Body of pancreas (tissue), 4 donors: ENCODE measurements at regions not wholly inside any gene's neighbourhood (a gene's known extent, or its start where the extent isn't known, plus 50 kb on each side); places are given as distances from the start of the nearest gene placed in this dataset.

ENCODE experiments used
- POLR2A ChIP-seq, 3 donors: fragments of 450-650 bp; IDR thresholded peaks; one replicate each; pipeline ENCODE4 v1.6.1; 2016; ENCODE audit warnings: antibody characterized with exemption in 3 of 3, mild to moderate bottlenecking in 2 of 3
- TF ChIP-seq, protein P1 (sequence below), 7 experiments: fragments of 450-650 bp in 4 of 7; fragments of 200-600 bp in 3 of 7; sonication (generic) in 3 of 7; IDR thresholded peaks; one replicate each; pipeline ENCODE4 v1.5.1; 2016 to 2019; ENCODE audit warnings: antibody characterized with exemption in 7 of 7

DNA sequence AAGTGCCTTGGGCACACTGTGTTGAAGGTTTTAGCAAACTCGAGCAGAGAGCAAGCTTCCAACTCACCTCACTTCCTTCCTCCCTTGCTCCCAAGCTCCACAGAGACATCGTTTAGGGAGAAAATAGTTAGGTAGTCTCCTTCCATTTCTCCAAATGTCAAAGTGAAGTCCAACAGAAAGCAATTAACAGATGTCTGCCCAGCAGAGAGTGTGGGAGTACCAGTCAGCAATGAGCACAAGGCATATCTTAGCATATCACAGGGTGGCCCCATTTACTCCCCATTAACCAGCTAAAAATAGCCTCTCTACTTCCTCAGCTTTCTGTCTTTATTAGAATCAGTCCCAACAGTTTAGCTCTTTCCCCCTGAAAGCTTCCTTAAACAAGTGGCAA lies 334.2 kb upstream of the CAMK1G start:
- TF ChIP-seq, protein P1, sequence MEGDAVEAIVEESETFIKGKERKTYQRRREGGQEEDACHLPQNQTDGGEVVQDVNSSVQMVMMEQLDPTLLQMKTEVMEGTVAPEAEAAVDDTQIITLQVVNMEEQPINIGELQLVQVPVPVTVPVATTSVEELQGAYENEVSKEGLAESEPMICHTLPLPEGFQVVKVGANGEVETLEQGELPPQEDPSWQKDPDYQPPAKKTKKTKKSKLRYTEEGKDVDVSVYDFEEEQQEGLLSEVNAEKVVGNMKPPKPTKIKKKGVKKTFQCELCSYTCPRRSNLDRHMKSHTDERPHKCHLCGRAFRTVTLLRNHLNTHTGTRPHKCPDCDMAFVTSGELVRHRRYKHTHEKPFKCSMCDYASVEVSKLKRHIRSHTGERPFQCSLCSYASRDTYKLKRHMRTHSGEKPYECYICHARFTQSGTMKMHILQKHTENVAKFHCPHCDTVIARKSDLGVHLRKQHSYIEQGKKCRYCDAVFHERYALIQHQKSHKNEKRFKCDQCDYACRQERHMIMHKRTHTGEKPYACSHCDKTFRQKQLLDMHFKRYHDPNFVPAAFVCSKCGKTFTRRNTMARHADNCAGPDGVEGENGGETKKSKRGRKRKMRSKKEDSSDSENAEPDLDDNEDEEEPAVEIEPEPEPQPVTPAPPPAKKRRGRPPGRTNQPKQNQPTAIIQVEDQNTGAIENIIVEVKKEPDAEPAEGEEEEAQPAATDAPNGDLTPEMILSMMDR (IDR thresholded peaks at IDR 0.05): no peak
- no peak for TF ChIP-seq POLR2A (IDR thresholded peaks at IDR 0.05)
